NCI-H460 (cell line): ENCODE measurements at regions not wholly inside any gene's neighbourhood (a gene's known extent, or its start where the extent isn't known, plus 50 kb on each side); places are given as distances from the start of the nearest gene placed in this dataset.

Source experiments
- DNase-seq: peaks from one replicate; pipeline ENCODE4 v3.0.0-alpha.2; 2016; ENCODE audit warnings: low read depth; ENCODE audit errors: extremely low read depth

GRCh38 chr4:57445686-57446085 is 335.5 kb upstream of the IGFBP7 start:
- no peak for DNase-seq

- no peak for DNase-seq
Measured at GRCh38 chr4:57444671-57445070, 334.5 kb upstream of the IGFBP7 start.

- DNase-seq, result no peak
Measured at GRCh38 chr4:57443787-57444186, 333.6 kb upstream of the IGFBP7 start.

- no peak for DNase-seq
Measured at GRCh38 chr4:57443308-57443707, 333.1 kb upstream of the IGFBP7 start.

- peak; percentile 46 for DNase-seq
Measured at GRCh38 chr4:57442831-57443291, 332.7 kb upstream of the IGFBP7 start.

- DNase-seq, result no peak
Measured at GRCh38 chr4:57442241-57442640, 332.1 kb upstream of the IGFBP7 start.

GRCh38 chr4:57437649-57438048 is 327.5 kb upstream of the IGFBP7 start:
- DNase-seq, result no peak

GRCh38 chr4:57435300-57435699 is 325.1 kb upstream of the IGFBP7 start:
- DNase-seq, result no peak

GRCh38 chr4:57430726-57431125 is 320.5 kb upstream of the IGFBP7 start:
- DNase-seq, result no peak

- peak; percentile 56 for DNase-seq
Measured at GRCh38 chr4:57426779-57427395, 316.7 kb upstream of the IGFBP7 start.

- DNase-seq, result no peak
Measured at GRCh38 chr4:57425610-57426009, 315.4 kb upstream of the IGFBP7 start.

- peak; percentile 81 for DNase-seq
Measured at GRCh38 chr4:57424232-57424897, 314.2 kb upstream of the IGFBP7 start.

GRCh38 chr4:57418133-57418532 is 307.9 kb upstream of the IGFBP7 start:
- DNase-seq, result no peak

GRCh38 chr4:57412259-57413054 is 302.3 kb upstream of the IGFBP7 start:
- DNase-seq, result no peak

- DNase-seq, result no peak
Measured at GRCh38 chr4:57410331-57411052, 300.3 kb upstream of the IGFBP7 start.

- DNase-seq, result no peak
Measured at GRCh38 chr4:57405359-57405758, 295.2 kb upstream of the IGFBP7 start.

- DNase-seq, result no peak
Measured at GRCh38 chr4:57404483-57404882, 294.3 kb upstream of the IGFBP7 start.

- no peak for DNase-seq
Measured at GRCh38 chr4:57403591-57403990, 293.4 kb upstream of the IGFBP7 start.

- DNase-seq, result no peak
Measured at GRCh38 chr4:57401586-57401985, 291.4 kb upstream of the IGFBP7 start.

GRCh38 chr4:57378766-57379165 is 268.6 kb upstream of the IGFBP7 start:
- DNase-seq, result peak; percentile 81
